IMR-90 (cell line): ENCODE measurements at regions not wholly inside any gene's neighbourhood (a gene's known extent, or its start where the extent isn't known, plus 50 kb on each side); places are given as distances from the start of the nearest gene placed in this dataset.

Source experiments
- ATAC-seq: fragments of 200-7000 bp; cut with Tn5 transposase; 2 replicates; pipeline ENCODE4 v1.9.1; 2020; ENCODE audit warnings: low read depth, mild to moderate bottlenecking, moderate library complexity
- BruUV-seq: library from RNA; stranded (reverse); fragments of 400-500 nt; replicated peaks from 2 replicates; lab custom pipeline; 2021; lab: Mats Ljungman, UMichigan
- CTCF ChIA-PET: fragments of 300-600 bp; formaldehyde crosslinking; extraction: SDS; loops from one replicate; lab custom pipeline; 2021; ENCODE audit warnings: antibody characterized with exemption; lab: Yijun Ruan, JAX
- POLR2A ChIA-PET: fragments of 300-600 bp; sonication (Branson Sonifier 250); formaldehyde crosslinking; loops from one replicate; lab custom pipeline; 2022; ENCODE audit warnings: antibody characterized with exemption; ENCODE audit not compliant: unreplicated experiment; lab: Charles Lee
- DNase-seq: peaks from one replicate; pipeline ENCODE4 v3.0.0; 2013
- H2AFZ ChIP-seq: replicated peaks from 2 replicates; pipeline ENCODE3; 2013; ENCODE audit warnings: low read length, mild to moderate bottlenecking; ENCODE audit not compliant: poor library complexity
- H2AK5ac ChIP-seq: 2 replicates; pipeline ENCODE4 v1.6.1; 2013; ENCODE audit warnings: low read depth, low read length, inconsistent platforms
- H2AK9ac ChIP-seq: replicated peaks from 2 replicates; pipeline ENCODE3; 2013; ENCODE audit warnings: mild to moderate bottlenecking, low read depth, low read length, moderate library complexity; ENCODE audit not compliant: poor library complexity
- H2BK120ac ChIP-seq: 2 replicates; pipeline ENCODE4 v1.6.1; 2013; ENCODE audit warnings: low read depth, low read length, inconsistent platforms
- H2BK15ac ChIP-seq: 3 replicates; pipeline ENCODE4 v1.6.1; 2013; ENCODE audit warnings: low read depth, low read length, inconsistent platforms
- H2BK20ac ChIP-seq: 2 replicates; pipeline ENCODE4 v1.6.1; 2013; ENCODE audit warnings: low read depth, mild to moderate bottlenecking, inconsistent platforms, low read length, moderate library complexity
- H2BK5ac ChIP-seq: 2 replicates; pipeline ENCODE4 v1.6.1; 2013; ENCODE audit warnings: mild to moderate bottlenecking, low read depth, low read length, inconsistent platforms; ENCODE audit not compliant: poor library complexity, severe bottlenecking
- H3K14ac ChIP-seq: replicated peaks from 2 replicates; pipeline ENCODE4 v1.6.1; 2013; ENCODE audit warnings: low read depth, low read length, inconsistent platforms
- H3K18ac ChIP-seq: 2 replicates; pipeline ENCODE4 v1.6.1; 2013; ENCODE audit warnings: low read depth, low read length, control low read depth
- H3K23ac ChIP-seq: 2 replicates; pipeline ENCODE4 v1.6.1; 2013; ENCODE audit warnings: low read depth, low read length, inconsistent platforms
- H3K27ac ChIP-seq: 2 replicates; pipeline ENCODE4 v1.5.1; 2013; ENCODE audit warnings: mild to moderate bottlenecking, control low read depth, low read length; ENCODE audit not compliant: insufficient read depth
- H3K27me3 ChIP-seq: 2 replicates; pipeline ENCODE4 v1.6.1; 2013; ENCODE audit warnings: low read length; ENCODE audit not compliant: control insufficient read depth, insufficient read depth
- H3K36me3 ChIP-seq: 2 replicates; pipeline ENCODE4 v1.6.1; 2013; ENCODE audit warnings: low read length, mixed read lengths; ENCODE audit not compliant: control insufficient read depth, insufficient read depth
- H3K4ac ChIP-seq: 2 replicates; pipeline ENCODE4 v1.6.1; 2013; ENCODE audit warnings: low read depth, low read length, inconsistent platforms
- H3K4me1 ChIP-seq: 2 replicates; pipeline ENCODE4 v1.6.1; 2013; ENCODE audit warnings: low read length, mixed read lengths; ENCODE audit not compliant: control insufficient read depth, insufficient read depth
- H3K4me2 ChIP-seq: 2 replicates; pipeline ENCODE4 v1.6.1; 2013; ENCODE audit warnings: low read depth, mild to moderate bottlenecking, control low read depth, low read length, moderate library complexity
- H3K4me3 ChIP-seq: 2 replicates; pipeline ENCODE4 v1.5.1; 2013; ENCODE audit warnings: low read depth, mild to moderate bottlenecking, control low read depth, low read length, moderate library complexity; ENCODE audit not compliant: insufficient read depth
- H3K56ac ChIP-seq: 2 replicates; pipeline ENCODE4 v1.6.1; 2013; ENCODE audit warnings: low read length, inconsistent platforms; ENCODE audit not compliant: insufficient read depth; ENCODE audit errors: extremely low read depth
- H3K79me1 ChIP-seq, 2 experiments: 2 replicates each; pipeline ENCODE4 v1.6.1; 2013; ENCODE audit warnings: low read length in 2 of 2, inconsistent platforms in 1 of 2, low read depth in 1 of 2
- H3K9ac ChIP-seq: 2 replicates; pipeline ENCODE4 v1.6.1; 2013; ENCODE audit warnings: low read depth, low read length, control low read depth
- H3K9me1 ChIP-seq: 2 replicates; pipeline ENCODE4 v1.6.1; 2013; ENCODE audit warnings: low read length, inconsistent platforms; ENCODE audit not compliant: insufficient read depth
- H3K9me3 ChIP-seq: 2 replicates; pipeline ENCODE4 v1.6.1; 2013; ENCODE audit warnings: low read length; ENCODE audit not compliant: control insufficient read depth, insufficient read depth
- H4K20me1 ChIP-seq: 2 replicates; pipeline ENCODE4 v1.6.1; 2013; ENCODE audit warnings: low read length, inconsistent platforms; ENCODE audit not compliant: insufficient read depth
- H4K5ac ChIP-seq: 2 replicates; pipeline ENCODE4 v1.6.1; 2013; ENCODE audit warnings: mild to moderate bottlenecking, low read depth, low read length, control low read depth
- H4K8ac ChIP-seq, 2 experiments: 2 replicates each; pipeline ENCODE4 v1.6.1; 2013; ENCODE audit warnings: low read depth in 2 of 2, low read length in 2 of 2, control low read depth in 1 of 2, inconsistent platforms in 1 of 2
- H4K91ac ChIP-seq: 2 replicates; pipeline ENCODE4 v1.6.1; 2013; ENCODE audit warnings: low read depth, low read length, inconsistent platforms; ENCODE audit not compliant: insufficient read depth
- BHLHE40 ChIP-seq: fragments of 150-350 bp; IDR thresholded peaks from 2 replicates; pipeline ENCODE4 v1.6.1; 2016; ENCODE audit warnings: mild to moderate bottlenecking, low read depth, low read length
- CEBPB ChIP-seq: IDR thresholded peaks from 2 replicates; pipeline ENCODE4 v1.6.1; 2012; ENCODE audit warnings: low read depth, low read length, improper control_type of control experiment
- MAFK ChIP-seq: IDR thresholded peaks from 2 replicates; pipeline ENCODE4 v1.6.1; 2012; ENCODE audit warnings: low read depth, low read length, improper control_type of control experiment
- MAZ ChIP-seq: IDR thresholded peaks from 2 replicates; pipeline ENCODE4 v1.6.1; 2012; ENCODE audit warnings: low read depth, mild to moderate bottlenecking, low read length, improper control_type of control experiment, moderate library complexity, borderline replicate concordance
- MXI1 ChIP-seq: IDR thresholded peaks from 2 replicates; pipeline ENCODE4 v1.6.1; 2012; ENCODE audit warnings: low read depth, mild to moderate bottlenecking, low read length, moderate library complexity, borderline replicate concordance
- RFX5 ChIP-seq: IDR thresholded peaks from 2 replicates; pipeline ENCODE4 v1.8.0; 2012; ENCODE audit warnings: low read depth, mild to moderate bottlenecking, low read length, moderate library complexity
- WGBS, 2 experiments: methylation state at CpG; one replicate each; pipeline versions ENCODE4 v1.1.5 to v1.1.7; 2013; ENCODE audit warnings: missing lambda C conversion rate in 2 of 2; ENCODE audit not compliant: insufficient read length in 1 of 2; ENCODE audit errors: extremely low coverage in 2 of 2; 5-methylcytosine and 5-hydroxymethylcytosine counted together
- dilution Hi-C: fragments of 300-500 bp; cut with HindIII; formaldehyde crosslinking; loops from one replicate; pipeline ENCODE4 v1.14.3; 2018; ENCODE audit warnings: low sequenced_read_pairs; ENCODE audit not compliant: unreplicated experiment
- in situ Hi-C: fragments of 300-500 bp; cut with MboI; formaldehyde crosslinking; loops from 3 replicates; pipeline ENCODE4 v1.14.3; 2019; ENCODE audit warnings: low sequenced_read_pairs, inconsistent platforms, mixed read lengths
- intact Hi-C: fragments of 100-400 bp; cut with micrococcal nuclease; formaldehyde crosslinking; loops from 2 replicates; pipeline ENCODE4 v1.10.0; 2022
- TF ChIP-seq, protein P1 (sequence below): fragments of 150-350 bp; IDR thresholded peaks from 2 replicates; pipeline ENCODE4 v1.6.1; 2016; ENCODE audit warnings: low read depth, mild to moderate bottlenecking, low read length, moderate library complexity, borderline replicate concordance
- TF ChIP-seq, protein P2 (sequence below): fragments of 150-350 bp; IDR thresholded peaks from 2 replicates; pipeline ENCODE4 v1.6.1; 2017; ENCODE audit warnings: mild to moderate bottlenecking, antibody characterized with exemption, low read length, low read depth

DNA sequence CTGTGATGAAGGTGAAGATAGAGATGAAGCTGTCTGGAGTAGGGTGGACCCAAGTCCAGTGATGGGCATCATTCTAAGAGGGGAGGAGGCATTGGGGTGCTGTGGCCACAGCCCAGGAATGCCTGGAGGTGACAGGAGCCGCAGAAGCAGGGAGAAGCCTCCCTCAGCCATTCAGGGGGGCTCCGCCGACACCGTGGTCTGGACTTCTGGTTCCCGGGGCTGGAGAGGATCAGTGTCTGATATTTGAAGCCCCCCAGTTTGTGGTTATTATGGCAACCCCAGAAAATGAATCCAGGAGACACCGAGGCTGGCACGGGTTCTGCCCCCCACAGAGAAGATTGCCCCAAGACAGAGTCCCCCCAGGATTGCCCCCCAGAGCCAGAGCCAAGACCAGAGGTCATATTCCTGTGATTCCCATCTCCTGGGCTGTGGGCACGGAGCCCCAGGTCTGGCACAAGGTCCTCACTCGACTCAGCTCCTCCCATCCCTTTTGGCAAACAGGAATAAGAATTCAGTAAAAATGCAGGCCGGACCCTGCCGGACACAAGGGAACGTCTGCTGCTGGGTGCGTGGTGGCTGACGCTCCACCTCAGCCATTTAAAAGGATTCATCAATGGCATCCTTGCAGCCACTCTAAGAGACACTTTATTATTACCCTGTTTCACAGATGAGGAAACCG is 116.6 kb downstream of the CPZ start:
- dilution Hi-C loops (no loop called here), in situ Hi-C loops (no loop called here), intact Hi-C loops (no loop called here)
- Histone ChIP-seq H3K79me1 (no peaks in the 10 kb centered on the region), H3K4me1 (no peaks in the 10 kb centered on the region), H4K20me1 (no peaks in the 10 kb centered on the region), H3K27me3 (no peaks in the 10 kb centered on the region), H3K36me3 (no peaks in the 10 kb centered on the region), H2AFZ (no peak overlapping the region), H3K4me3 (no peak overlapping the region), H3K18ac (no peak overlapping the region), H3K14ac (no peak overlapping the region), H2AK5ac (no peak overlapping the region), H3K4me2 (no peak overlapping the region), H3K27ac (no peak overlapping the region), H2BK120ac (no peak overlapping the region), H3K56ac (no peak overlapping the region), H2BK15ac (no peak overlapping the region), H4K8ac (no peak overlapping the region), H3K9me3 (peaks cover 13% of the 10 kb centered on the region), H3K4ac (no peak overlapping the region), H2BK20ac (no peak overlapping the region), H2AK9ac (no peak overlapping the region), H3K9ac (no peak overlapping the region), H3K9me1 (no peaks in the 10 kb centered on the region), H2BK5ac (no peak overlapping the region), H4K91ac (no peak overlapping the region), H3K23ac (no peak overlapping the region), H4K5ac (no peak overlapping the region)
- TF ChIP-seq MAZ: no peak
- TF ChIP-seq BHLHE40: no peak
- no peak for TF ChIP-seq MXI1
- no peak for TF ChIP-seq RFX5
- TF ChIP-seq, protein P1, sequence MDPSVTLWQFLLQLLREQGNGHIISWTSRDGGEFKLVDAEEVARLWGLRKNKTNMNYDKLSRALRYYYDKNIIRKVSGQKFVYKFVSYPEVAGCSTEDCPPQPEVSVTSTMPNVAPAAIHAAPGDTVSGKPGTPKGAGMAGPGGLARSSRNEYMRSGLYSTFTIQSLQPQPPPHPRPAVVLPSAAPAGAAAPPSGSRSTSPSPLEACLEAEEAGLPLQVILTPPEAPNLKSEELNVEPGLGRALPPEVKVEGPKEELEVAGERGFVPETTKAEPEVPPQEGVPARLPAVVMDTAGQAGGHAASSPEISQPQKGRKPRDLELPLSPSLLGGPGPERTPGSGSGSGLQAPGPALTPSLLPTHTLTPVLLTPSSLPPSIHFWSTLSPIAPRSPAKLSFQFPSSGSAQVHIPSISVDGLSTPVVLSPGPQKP: no peak
- TF ChIP-seq MAFK: no peak
- TF ChIP-seq CEBPB: no peak
- TF ChIP-seq, protein P2, sequence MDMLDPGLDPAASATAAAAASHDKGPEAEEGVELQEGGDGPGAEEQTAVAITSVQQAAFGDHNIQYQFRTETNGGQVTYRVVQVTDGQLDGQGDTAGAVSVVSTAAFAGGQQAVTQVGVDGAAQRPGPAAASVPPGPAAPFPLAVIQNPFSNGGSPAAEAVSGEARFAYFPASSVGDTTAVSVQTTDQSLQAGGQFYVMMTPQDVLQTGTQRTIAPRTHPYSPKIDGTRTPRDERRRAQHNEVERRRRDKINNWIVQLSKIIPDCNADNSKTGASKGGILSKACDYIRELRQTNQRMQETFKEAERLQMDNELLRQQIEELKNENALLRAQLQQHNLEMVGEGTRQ: no peak
- ATAC-seq: no peak
- 37% methylated on average over 2 of the region's 15 CpGs; no CpG with 5 or more reads in 1 of the 2 experiments for WGBS, 2 experiments
- DNase-seq: no peak
- no TSS peak for BruUV-seq
- ChIA-PET POLR2A (no interaction called here), CTCF (no interaction called here)
